Smooth muscle cell (in vitro differentiated cells): ENCODE measurements at regions not wholly inside any gene's neighbourhood (a gene's known extent, or its start where the extent isn't known, plus 50 kb on each side); places are given as distances from the start of the nearest gene placed in this dataset.

ENCODE experiments used
- DNase-seq: peaks from one replicate; lab custom pipeline; 2025; ENCODE audit not compliant: unreplicated experiment; lab: John Stamatoyannopoulos, UW
- H2AFZ ChIP-seq: fragments of 200-600 bp; sonication (generic); 2 replicates; pipeline ENCODE4 v1.6.0; 2016; ENCODE audit warnings: antibody characterized with exemption, low read depth, mild to moderate bottlenecking
- H3F3A ChIP-seq: fragments of 200-600 bp; sonication (generic); 2 replicates; pipeline ENCODE4 v1.6.0; 2017; ENCODE audit warnings: antibody characterized with exemption, low read depth
- H3K27ac ChIP-seq: fragments of 200-600 bp; sonication (generic); 2 replicates; pipeline ENCODE4 v1.5.1; 2016; ENCODE audit warnings: low read depth, mild to moderate bottlenecking
- H3K27me3 ChIP-seq: fragments of 200-600 bp; sonication (generic); 2 replicates; pipeline ENCODE4 v1.6.1; 2016; ENCODE audit warnings: low read depth, mild to moderate bottlenecking
- H3K36me3 ChIP-seq: fragments of 200-600 bp; sonication (generic); 2 replicates; pipeline ENCODE4 v1.5.1; 2016; ENCODE audit warnings: low read depth
- H3K4me1 ChIP-seq: fragments of 200-600 bp; sonication (generic); 2 replicates; pipeline ENCODE4 v1.5.1; 2016; ENCODE audit warnings: low read depth
- H3K4me2 ChIP-seq: fragments of 200-600 bp; sonication (generic); 2 replicates; pipeline ENCODE4 v1.6.0; 2016; ENCODE audit warnings: mild to moderate bottlenecking
- H3K4me3 ChIP-seq: fragments of 200-600 bp; sonication (generic); 2 replicates; pipeline ENCODE4 v1.5.1; 2016; ENCODE audit warnings: mild to moderate bottlenecking
- H3K79me2 ChIP-seq: fragments of 200-600 bp; sonication (generic); 2 replicates; pipeline ENCODE4 v1.6.0; 2016; ENCODE audit warnings: low read depth, mild to moderate bottlenecking
- H3K9ac ChIP-seq: fragments of 200-600 bp; sonication (generic); 2 replicates; pipeline ENCODE4 v1.6.0; 2016; ENCODE audit warnings: low read depth
- H3K9me3 ChIP-seq: fragments of 200-600 bp; sonication (generic); replicated peaks from 2 replicates; pipeline ENCODE4 v1.5.1; 2016; ENCODE audit warnings: low read depth
- H4K20me1 ChIP-seq: fragments of 200-600 bp; sonication (generic); 2 replicates; pipeline ENCODE4 v1.6.0; 2016; ENCODE audit warnings: low read depth
- CTCF ChIP-seq: fragments of 200-600 bp; sonication (generic); IDR thresholded peaks from 2 replicates; pipeline ENCODE4 v1.5.1; 2017; ENCODE audit warnings: borderline replicate concordance, mild to moderate bottlenecking, antibody characterized with exemption; ENCODE audit not compliant: insufficient read depth, poor library complexity, severe bottlenecking
- WGBS: methylation state at CpG from one replicate; pipeline ENCODE4 v1.1.7; 2016; ENCODE audit warnings: low lambda C conversion rate; 5-methylcytosine and 5-hydroxymethylcytosine counted together

- 93% methylated on average over 3 of the region's 3 CpGs for WGBS
- Histone ChIP-seq H3K36me3 (no peaks in the 10 kb centered on the region), H3K79me2 (no peaks in the 10 kb centered on the region), H3K4me3 (no peak overlapping the region), H3K27me3 (no peaks in the 10 kb centered on the region), H3F3A (no peaks in the 10 kb centered on the region), H2AFZ (no peak overlapping the region), H3K4me1 (peaks cover 28% of the 10 kb centered on the region), H4K20me1 (no peaks in the 10 kb centered on the region), H3K9ac (no peak overlapping the region), H3K27ac (no peak overlapping the region), H3K4me2 (no peak overlapping the region), H3K9me3 (no peaks in the 10 kb centered on the region)
- no peak for DNase-seq
- TF ChIP-seq CTCF: no peak
Measured at GRCh38 chr15:87760547-87761314, 495.8 kb downstream of the NTRK3 start.

GRCh38 chr15:87758794-87759418, 497.6 kb downstream of the NTRK3 start:
- 87% methylated on average over 9 of the region's 9 CpGs for WGBS
- no peak overlapping the region for H3K9ac ChIP-seq
- no peaks in the 10 kb centered on the region for H3K9me3 ChIP-seq
- H3F3A ChIP-seq: no peaks in the 10 kb centered on the region
- no peak for TF ChIP-seq CTCF
- H2AFZ ChIP-seq: no peak overlapping the region
- H3K27ac ChIP-seq: no peak overlapping the region
- H3K4me1 ChIP-seq: peaks cover 11% of the 10 kb centered on the region
- DNase-seq: no peak
- no peaks in the 10 kb centered on the region for H3K36me3 ChIP-seq
- H3K79me2 ChIP-seq: no peaks in the 10 kb centered on the region
- H3K4me2 ChIP-seq: no peak overlapping the region
- no peak overlapping the region for H3K4me3 ChIP-seq
- no peaks in the 10 kb centered on the region for H3K27me3 ChIP-seq
- no peaks in the 10 kb centered on the region for H4K20me1 ChIP-seq

- no peaks in the 10 kb centered on the region for H3K79me2 ChIP-seq
- H3K27me3 ChIP-seq: no peaks in the 10 kb centered on the region
- no peaks in the 10 kb centered on the region for H4K20me1 ChIP-seq
- no peak overlapping the region for H3K9ac ChIP-seq
- no peak overlapping the region for H2AFZ ChIP-seq
- H3K4me2 ChIP-seq: no peak overlapping the region
- H3F3A ChIP-seq: no peaks in the 10 kb centered on the region
- no peak for DNase-seq
- no peak for TF ChIP-seq CTCF
- H3K9me3 ChIP-seq: no peaks in the 10 kb centered on the region
- no peak overlapping the region for H3K27ac ChIP-seq
- no peak overlapping the region for H3K4me3 ChIP-seq
- H3K4me1 ChIP-seq: peaks cover 9% of the 10 kb centered on the region
- no peaks in the 10 kb centered on the region for H3K36me3 ChIP-seq
- WGBS: 95% methylated on average over 7 of the region's 7 CpGs
Measured at GRCh38 chr15:87757084-87757483, 499.5 kb downstream of the NTRK3 start.
